NCI-H82 (cell line): ENCODE measurements at regions not wholly inside any gene's neighbourhood (a gene's known extent, or its start where the extent isn't known, plus 50 kb on each side); places are given as distances from the start of the nearest gene placed in this dataset.

Experiments
- DNase-seq: peaks from one replicate; lab custom pipeline; 2025; lab: John Stamatoyannopoulos, UW

GRCh38 chr21:15151385-15152103 lies 86.7 kb upstream of the NRIP1 start:
- no peak for DNase-seq

GRCh38 chr21:15152591-15152990 lies 87.8 kb upstream of the NRIP1 start:
- no peak for DNase-seq

DNA sequence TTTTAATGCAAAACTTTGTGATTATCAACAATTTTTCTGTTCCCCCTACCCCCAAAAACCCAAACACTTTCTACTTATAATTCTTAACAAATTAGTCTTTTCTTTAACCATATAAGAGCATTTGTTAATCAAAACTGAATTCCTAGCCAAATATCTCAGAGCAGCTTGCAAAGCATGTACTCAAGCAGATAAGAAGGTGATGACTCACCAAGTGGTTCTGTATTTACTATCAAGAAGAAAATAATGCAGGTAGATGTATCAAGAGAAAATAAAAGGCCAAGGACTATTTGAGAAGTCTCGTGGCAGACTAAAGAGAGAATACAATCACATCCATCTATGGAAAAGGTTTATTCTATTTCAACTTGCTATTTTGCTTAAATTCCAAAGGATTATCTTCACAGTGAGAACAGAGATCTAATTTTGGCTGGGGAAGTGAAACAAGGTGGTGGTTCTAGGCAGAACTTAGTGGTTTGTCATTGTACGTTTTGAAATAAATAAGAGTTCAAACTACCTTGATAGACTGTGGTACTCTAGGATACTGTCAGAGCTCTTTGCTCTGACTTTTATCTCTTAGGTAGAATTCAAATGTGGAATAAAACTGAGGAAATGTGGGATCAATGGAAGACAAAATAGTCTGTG lies 94.7 kb upstream of the NRIP1 start:
- DNase-seq = no peak

GRCh38 chr21:15160136-15160535 lies 95.3 kb upstream of the NRIP1 start:
- DNase-seq = no peak

GRCh38 chr21:15162921-15163320 lies 98.1 kb upstream of the NRIP1 start:
- no peak for DNase-seq

- DNase-seq = no peak
Measured at GRCh38 chr21:15164273-15164672, 99.5 kb upstream of the NRIP1 start.

GRCh38 chr21:15164678-15165303 lies 100.0 kb upstream of the NRIP1 start:
- no peak for DNase-seq

DNA sequence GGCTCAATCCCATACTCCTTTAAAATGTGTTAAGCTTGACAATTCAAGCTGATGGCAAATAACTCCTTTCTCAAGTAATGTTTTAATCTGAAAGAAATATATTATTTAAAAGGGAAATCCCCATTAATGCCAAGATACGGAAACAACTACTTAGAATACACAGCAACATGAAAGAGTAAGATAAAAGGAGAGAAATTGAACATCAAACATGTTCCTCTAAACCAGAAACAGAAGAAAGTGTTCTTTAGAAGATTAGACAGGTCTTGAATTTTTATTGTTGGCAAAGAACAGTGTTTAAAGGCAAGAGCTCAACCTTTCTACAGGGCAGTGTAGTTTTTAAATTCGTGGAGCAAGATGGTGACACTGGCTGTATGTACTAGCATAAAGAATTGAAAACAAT lies 105.8 kb upstream of the NRIP1 start:
- no peak for DNase-seq

DNA sequence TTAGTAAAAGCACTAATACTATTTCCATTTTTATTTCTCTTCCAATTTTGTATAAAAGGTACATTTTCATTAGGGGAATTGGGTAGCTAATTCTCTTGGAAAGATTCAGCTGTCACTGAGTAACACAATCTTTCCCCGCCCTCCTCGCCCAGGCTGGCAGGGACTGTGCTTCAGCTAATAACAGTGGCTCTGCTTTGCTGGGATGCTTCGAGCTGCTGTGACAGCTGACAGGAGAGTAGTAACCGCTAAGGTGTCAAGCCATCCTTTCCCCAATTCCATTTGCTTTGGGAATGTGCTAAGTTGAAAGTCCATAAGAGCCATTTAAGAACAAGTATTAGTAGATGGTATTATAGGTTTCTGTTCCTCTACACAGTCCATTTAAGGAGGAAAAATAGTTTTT lies 106.7 kb upstream of the NRIP1 start:
- DNase-seq = no peak

GRCh38 chr21:15172963-15173362 lies 108.2 kb upstream of the NRIP1 start:
- DNase-seq = no peak

DNA sequence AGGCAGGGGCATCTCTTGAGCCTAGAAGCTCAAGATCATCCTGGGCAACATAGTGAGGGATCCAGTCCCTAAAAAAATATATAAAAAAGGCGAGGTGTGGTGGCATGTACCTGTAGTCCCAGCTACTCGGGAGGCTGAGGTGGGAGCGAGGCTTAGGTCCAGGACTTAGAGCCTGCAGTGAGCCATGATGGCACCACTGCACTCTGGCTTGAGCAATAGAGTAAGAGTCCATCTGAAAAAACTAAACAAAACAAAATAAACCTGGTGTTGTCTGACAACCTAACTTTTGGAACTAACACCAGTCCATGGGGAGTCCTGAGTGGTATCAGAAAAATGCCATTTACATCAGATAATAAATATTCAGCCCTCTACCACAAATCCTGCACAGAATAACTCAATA lies 110.1 kb upstream of the NRIP1 start:
- no peak for DNase-seq

GRCh38 chr21:15182731-15183130 lies 117.9 kb upstream of the NRIP1 start:
- DNase-seq = no peak

DNA sequence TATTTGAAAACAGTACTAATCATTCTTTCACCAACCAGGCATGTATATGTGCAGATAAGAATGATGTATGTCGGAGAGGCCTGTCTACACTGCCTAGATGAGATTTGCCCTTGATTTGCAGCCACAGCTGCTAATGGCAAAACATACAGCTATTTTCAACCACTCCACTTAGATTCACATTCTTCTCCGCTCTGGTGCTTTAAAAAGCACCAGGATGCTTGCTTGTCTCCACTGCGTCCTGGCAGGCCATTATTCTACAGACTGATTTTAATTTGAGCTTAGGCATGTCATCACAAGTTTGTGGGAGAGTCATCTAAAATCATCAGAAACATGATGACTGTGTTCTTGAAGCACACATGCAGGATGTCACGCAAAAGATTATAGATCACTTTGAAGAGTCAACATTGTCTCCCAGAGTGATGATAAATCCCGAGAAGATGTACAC lies 119.0 kb upstream of the NRIP1 start:
- no peak for DNase-seq

DNA sequence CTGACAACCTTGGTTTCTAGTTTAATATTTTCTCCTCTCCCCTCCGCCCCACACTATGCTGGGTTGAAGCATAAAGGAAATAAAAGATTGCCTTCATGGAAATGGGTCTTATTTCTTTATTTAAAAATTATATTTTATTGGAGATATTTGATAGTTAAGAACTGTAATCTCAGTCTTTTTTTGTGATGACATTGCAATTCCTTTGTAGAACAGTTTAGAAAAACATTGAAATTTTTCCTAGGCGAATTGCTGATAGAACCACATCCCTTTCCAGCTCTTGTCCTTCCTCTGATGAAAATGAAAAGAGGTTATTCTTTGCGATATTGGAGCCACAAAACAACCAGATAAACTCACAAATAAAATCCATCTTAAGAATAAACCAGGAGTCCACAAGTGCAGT lies 125.6 kb upstream of the NRIP1 start:
- DNase-seq = no peak

DNA sequence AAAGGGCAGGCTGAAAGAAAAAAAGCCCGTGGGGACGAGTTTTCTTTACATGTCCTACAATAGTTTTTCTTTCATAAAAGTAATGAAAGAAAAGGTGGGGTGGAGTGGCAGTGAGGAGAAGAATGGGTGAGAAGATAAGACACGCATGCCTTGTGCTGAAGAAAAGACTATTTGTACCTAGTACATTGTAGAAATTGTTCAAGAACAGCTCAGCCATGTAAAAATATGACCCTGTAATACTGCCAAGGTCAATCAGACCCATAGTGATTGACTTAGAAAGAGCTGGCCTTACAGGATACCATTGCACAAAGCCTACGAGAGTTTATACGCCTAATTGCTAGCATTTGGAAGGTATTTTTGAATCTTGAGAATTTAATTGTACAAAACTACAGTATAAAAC lies 126.0 kb upstream of the NRIP1 start:
- no peak for DNase-seq

GRCh38 chr21:15191342-15191741 lies 126.5 kb upstream of the NRIP1 start:
- no peak for DNase-seq

DNA sequence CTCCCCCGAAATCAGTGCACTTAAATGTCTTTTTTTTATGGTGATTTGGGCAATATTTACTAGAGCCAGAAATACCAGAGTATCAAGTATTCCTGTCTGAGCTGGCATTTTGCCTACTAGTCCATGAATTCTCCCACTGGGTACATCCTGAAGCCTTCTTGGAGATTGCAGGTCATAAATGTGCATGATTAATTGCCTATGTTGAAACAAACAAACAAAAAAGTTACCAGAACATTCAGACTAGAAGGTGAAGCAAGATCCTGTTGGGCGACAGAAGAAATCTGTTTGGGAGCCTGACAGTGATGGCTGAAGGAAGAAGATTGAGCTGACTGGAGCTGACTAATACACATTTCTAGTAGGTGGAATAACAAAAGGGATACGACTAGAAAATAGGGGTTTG lies 127.4 kb upstream of the NRIP1 start:
- no peak for DNase-seq

DNA sequence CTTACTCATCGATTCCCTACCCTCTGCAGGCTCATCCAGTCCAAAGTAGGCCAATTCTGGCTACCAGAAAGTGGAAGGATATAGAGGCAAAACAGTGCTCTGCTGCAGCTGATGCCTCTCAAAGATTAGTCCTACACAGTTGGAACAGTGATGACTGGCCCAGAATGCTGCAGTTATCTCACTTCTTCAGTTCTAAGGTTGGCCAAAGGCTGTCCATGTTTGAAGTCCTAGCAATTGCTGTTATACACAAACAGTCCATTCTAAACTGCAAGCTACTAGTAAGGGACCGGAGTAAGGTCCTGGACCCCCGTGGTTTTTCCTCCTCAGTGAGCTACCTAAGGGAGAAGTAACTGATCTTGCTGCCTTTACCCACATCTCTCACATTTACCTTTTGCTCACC lies 129.1 kb upstream of the NRIP1 start:
- no peak for DNase-seq

DNA sequence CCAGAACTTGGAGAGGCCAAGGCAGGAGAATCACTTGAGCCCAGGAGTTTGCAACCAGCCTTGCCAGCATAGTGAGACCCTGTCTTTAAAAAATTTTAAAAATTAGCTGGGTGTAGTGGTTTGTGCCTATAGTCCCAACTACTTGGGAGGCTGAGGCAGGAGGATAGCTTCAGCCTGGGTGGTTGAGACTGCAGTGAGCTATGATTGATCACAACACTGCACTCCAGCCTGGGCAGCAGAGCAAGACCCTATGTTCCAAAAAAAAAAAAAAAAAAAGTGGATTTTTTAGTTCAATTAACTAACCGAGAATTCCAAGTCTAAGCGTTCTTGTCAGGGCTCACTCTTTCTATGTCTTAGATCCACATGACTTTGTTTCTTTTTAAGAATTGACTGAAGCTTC lies 130.3 kb upstream of the NRIP1 start:
- no peak for DNase-seq

- no peak for DNase-seq
Measured at GRCh38 chr21:15195768-15196167, 131.0 kb upstream of the NRIP1 start.

DNA sequence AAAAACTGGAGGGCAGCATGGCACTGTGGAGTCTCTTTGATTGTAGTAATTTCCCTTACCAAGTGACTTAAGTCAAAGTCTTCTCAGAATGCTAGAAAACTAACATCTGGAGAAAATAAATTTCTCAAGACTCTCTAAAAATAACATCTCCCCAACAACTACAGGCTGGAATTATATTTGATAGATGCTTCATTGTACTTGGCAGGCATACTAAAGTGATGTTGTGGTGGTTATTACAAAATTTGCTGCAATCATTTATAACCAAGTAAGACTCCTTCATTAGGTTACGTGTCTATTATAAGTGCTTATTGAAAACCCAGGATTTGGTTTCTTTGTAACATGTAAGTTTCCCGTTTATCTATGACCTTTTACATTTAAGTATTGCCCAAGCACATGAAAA lies 132.9 kb upstream of the NRIP1 start:
- no peak for DNase-seq

DNA sequence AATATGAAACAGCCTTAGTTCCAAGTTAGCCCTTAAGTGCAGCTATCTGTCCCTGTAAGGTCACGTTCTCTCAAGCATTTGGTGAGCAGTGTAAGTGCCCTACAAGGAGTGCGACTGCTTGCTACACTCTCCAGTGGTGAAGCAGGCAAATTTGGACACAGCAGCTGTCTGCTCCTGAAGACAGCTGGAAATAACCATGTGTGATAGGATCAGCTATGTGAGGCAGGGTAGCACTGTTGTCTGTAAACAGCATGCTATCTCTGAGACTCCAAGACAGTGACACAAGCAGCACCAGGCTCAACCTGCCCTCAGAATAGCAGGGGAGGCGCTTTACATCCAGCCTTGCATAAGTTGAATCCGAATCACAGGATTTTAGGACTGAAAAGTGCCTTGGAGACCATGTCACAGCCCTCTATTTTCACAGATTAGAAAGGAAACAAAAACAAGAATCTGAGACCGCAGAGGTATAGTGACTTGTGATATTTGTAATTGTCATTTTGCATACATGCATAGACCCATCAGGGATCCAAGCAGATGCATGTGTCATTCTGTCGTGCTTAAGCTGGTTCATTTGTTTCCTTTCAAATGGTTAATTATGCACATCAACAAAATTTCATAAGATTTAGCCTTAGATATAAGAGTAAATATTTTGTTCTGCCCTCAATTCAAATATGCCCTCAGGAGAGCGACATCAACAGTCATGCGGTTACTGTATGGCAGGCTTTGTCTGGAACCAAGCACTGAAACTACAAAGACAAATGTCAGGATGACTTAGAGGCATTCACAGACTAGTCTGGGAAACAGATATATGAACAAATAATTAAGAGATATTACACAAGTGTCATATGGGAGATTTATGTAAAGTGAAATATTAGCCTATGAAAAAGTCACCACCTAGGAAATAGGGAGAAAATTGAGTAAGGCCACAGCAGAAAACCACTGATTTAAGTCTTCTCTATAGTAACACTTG lies 134.9 kb upstream of the NRIP1 start:
- DNase-seq = peak; percentile 17
